Lung (tissue), 11 donors: ENCODE measurements at regions not wholly inside any gene's neighbourhood (a gene's known extent, or its start where the extent isn't known, plus 50 kb on each side); places are given as distances from the start of the nearest gene placed in this dataset.
A peak's percentile ranks its signal among the peaks of the same experiment; 100 is the strongest.

Source experiments
- ATAC-seq: fragments of 200-7000 bp; cut with Tn5 transposase; one replicate; pipeline ENCODE4 v1.9.1; 2020; ENCODE audit warnings: moderate number of reproducible peaks; ENCODE audit not compliant: insufficient read depth, low FRiP score
- DNase-seq, 3 donors: peaks; one replicate each; pipeline ENCODE4 v3.0.0-alpha.2; 2013 to 2017
- H3K27ac ChIP-seq, 2 donors: one replicate each; pipeline ENCODE4 v1.5.1; 2013; ENCODE audit warnings: mild to moderate bottlenecking in 2 of 2, moderate library complexity in 2 of 2, control low read depth in 1 of 2, inconsistent platforms in 1 of 2, low read depth in 1 of 2, low read length in 1 of 2
- H3K27me3 ChIP-seq, 3 donors: one replicate each; pipeline ENCODE4 v1.5.1; 2013; ENCODE audit warnings: low read length in 2 of 3; ENCODE audit not compliant: control insufficient read depth in 3 of 3, insufficient read depth in 3 of 3
- H3K36me3 ChIP-seq, 4 donors: one replicate each; pipeline ENCODE4 v1.5.1; 2013; ENCODE audit warnings: low read length in 4 of 4, mild to moderate bottlenecking in 1 of 4, moderate library complexity in 1 of 4; ENCODE audit not compliant: control insufficient read depth in 4 of 4, insufficient read depth in 4 of 4
- H3K4me1 ChIP-seq, 5 donors: one replicate each; pipeline ENCODE4 v1.5.1; 2013; ENCODE audit warnings: low read length in 5 of 5, mild to moderate bottlenecking in 2 of 5, moderate library complexity in 1 of 5; ENCODE audit not compliant: control insufficient read depth in 5 of 5, insufficient read depth in 5 of 5
- H3K4me3 ChIP-seq: one replicate; pipeline ENCODE4 v1.5.1; 2013; ENCODE audit warnings: mild to moderate bottlenecking, control low read depth, moderate library complexity
- H3K9ac ChIP-seq, 2 donors: one replicate each; pipeline ENCODE4 v1.5.1; 2013; ENCODE audit warnings: low read length in 2 of 2, control low read depth in 1 of 2; ENCODE audit not compliant: insufficient read depth in 1 of 2
- H3K9me3 ChIP-seq, 4 donors: one replicate each; pipeline ENCODE4 v1.5.1; 2013; ENCODE audit warnings: low read length in 3 of 4, mild to moderate bottlenecking in 1 of 4, moderate library complexity in 1 of 4; ENCODE audit not compliant: control insufficient read depth in 4 of 4, insufficient read depth in 3 of 4
- WGBS, 2 donors: extraction: QIAGEN DNeasy Blood & Tissue Kit; methylation state at CpG; one replicate each; pipeline ENCODE4 v1.1.7; 2013; 5-methylcytosine and 5-hydroxymethylcytosine counted together
- TF ChIP-seq, protein P1 (sequence below): IDR thresholded peaks from 2 replicates; pipeline ENCODE4 v1.5.1; 2012; ENCODE audit warnings: mild to moderate bottlenecking; ENCODE audit errors: control extremely low read depth, extremely low read depth
- donor health status: control.
- donor health status: control.
- donor health status: Bipolar disorder and iron deficiency.
- donor health status: healthy.
- donor health status: DM: yes; HTN: yes; CAD: no.

DNA sequence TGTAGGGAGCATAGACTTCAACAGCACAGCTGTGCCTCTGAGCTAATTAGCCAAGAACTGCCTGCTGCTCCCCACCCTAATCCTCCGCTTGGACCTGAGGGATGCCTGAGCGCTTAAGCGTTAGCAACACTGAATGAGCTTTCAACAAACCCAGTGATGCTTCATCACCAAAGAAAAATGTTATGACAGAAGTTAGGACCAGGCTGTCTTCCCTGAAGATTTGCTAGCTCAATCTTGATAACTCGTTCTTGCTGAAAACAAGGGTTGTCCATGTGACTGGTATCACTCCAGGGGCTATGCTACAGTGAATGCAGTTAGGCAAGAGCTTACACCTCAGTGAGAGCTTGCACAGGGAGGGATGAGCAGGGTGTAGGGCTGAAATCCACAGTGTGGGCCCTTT lies 190.7 kb upstream of the SIX2 start:
- Histone ChIP-seq H3K4me1 (no peaks in the 10 kb centered on the region), H3K9me3 (peaks cover 0 to 5% (median 2%) of the 10 kb centered on the region in 4 donors), H3K4me3 (no peak overlapping the region), H3K27me3 (no peaks in the 10 kb centered on the region), H3K36me3 (no peaks in the 10 kb centered on the region), H3K9ac (no peak overlapping the region), H3K27ac (no peak overlapping the region)
- no peak for ATAC-seq
- 79 to 90% methylated on average over 4 of the region's 4 CpGs for WGBS, 2 donors
- DNase-seq, result no peak
- TF ChIP-seq, protein P1, sequence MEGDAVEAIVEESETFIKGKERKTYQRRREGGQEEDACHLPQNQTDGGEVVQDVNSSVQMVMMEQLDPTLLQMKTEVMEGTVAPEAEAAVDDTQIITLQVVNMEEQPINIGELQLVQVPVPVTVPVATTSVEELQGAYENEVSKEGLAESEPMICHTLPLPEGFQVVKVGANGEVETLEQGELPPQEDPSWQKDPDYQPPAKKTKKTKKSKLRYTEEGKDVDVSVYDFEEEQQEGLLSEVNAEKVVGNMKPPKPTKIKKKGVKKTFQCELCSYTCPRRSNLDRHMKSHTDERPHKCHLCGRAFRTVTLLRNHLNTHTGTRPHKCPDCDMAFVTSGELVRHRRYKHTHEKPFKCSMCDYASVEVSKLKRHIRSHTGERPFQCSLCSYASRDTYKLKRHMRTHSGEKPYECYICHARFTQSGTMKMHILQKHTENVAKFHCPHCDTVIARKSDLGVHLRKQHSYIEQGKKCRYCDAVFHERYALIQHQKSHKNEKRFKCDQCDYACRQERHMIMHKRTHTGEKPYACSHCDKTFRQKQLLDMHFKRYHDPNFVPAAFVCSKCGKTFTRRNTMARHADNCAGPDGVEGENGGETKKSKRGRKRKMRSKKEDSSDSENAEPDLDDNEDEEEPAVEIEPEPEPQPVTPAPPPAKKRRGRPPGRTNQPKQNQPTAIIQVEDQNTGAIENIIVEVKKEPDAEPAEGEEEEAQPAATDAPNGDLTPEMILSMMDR, result no peak

DNA sequence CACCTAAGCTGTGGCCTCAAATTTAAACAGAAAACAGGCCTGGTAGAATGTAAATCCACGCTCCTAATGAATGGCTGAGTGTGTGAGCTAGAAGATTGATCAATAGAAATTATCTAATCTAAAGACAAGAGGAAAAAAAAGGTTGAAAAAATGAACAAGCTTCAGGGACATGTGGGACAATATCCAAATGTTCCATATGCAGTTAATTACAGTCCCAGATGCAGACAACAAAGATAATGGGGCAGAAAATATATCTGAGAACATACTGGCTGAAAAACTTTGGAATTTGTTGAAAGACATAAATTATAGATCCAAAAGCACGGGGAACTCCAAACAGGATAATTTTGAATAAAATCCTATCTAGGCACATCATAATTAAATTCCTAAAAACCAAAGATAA lies 186.7 kb upstream of the SIX2 start:
- TF ChIP-seq, protein P1, result no peak
- DNase-seq, result no peak

DNA sequence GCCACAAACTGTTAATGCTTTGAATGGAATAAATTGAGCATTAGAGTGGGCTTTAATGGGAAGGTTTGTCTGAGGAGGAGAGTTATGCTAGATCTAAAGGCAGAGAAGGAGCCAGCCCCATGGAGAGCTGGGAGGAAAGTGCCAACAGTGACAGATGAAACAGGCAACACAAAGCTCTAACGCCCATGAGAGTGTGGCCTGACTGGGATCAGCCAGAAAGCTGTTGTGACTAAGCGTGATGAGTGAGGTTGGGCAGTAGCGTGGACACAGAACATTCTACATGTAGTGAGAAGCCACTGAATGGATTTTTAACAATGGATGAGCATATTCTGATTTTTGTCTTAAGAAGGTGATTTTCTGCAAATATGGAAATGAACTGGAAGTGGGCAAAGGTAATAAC lies 185.3 kb upstream of the SIX2 start:
- no peaks in the 10 kb centered on the region for H3K9me3 ChIP-seq
- TF ChIP-seq, protein P1, result no peak
- no peaks in the 10 kb centered on the region for H3K36me3 ChIP-seq
- 87 to 88% methylated on average over 3 of the region's 3 CpGs for WGBS, 2 donors
- peaks cover 0 to 31% (median 12%) of the 10 kb centered on the region in 5 donors for H3K4me1 ChIP-seq
- H3K4me3 ChIP-seq, result no peak overlapping the region
- DNase-seq, result no peak
- no peaks in the 10 kb centered on the region for H3K27me3 ChIP-seq
- H3K9ac ChIP-seq, result no peak overlapping the region
- no peak for ATAC-seq
- H3K27ac ChIP-seq, result no peak overlapping the region

More for the DNA sequence above, 186.7 kb upstream of the SIX2 start:
- 81 to 86% methylated on average over 2 of the region's 2 CpGs for WGBS, 2 donors
- H3K9ac ChIP-seq, result no peak overlapping the region
- peaks cover 0 to 24% (median 11%) of the 10 kb centered on the region in 5 donors for H3K4me1 ChIP-seq
- H3K36me3 ChIP-seq, result no peaks in the 10 kb centered on the region
- no peak overlapping the region for H3K4me3 ChIP-seq
- no peaks in the 10 kb centered on the region for H3K27me3 ChIP-seq
- ATAC-seq, result no peak
- no peak overlapping the region for H3K27ac ChIP-seq
- peaks cover 0 to 5% (median 0%) of the 10 kb centered on the region in 4 donors for H3K9me3 ChIP-seq

DNA sequence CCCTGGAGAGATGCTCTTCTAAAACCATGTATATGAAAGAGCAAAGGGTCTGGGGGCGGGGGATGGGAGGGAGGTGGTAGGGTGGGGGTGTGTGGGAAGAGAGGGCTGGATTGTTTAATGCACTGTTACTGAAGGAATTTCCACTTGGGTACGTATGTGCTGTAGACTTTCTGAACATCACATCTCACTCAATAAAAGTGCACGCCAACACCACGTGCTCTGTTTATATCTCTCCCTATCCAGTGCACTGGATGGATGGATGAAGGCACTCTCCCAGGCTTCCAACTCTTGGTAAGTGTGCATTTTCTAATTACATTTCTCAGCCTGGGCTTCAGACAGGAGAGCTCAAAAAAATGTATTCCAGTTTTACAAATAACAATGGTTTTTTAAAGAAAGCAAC lies 184.3 kb upstream of the SIX2 start:
- Histone ChIP-seq H3K4me3 (no peak overlapping the region), H3K9ac (no peak overlapping the region), H3K27me3 (no peaks in the 10 kb centered on the region), H3K9me3 (no peaks in the 10 kb centered on the region), H3K4me1 (peaks cover 0 to 31% (median 12%) of the 10 kb centered on the region in 5 donors), H3K36me3 (no peaks in the 10 kb centered on the region), H3K27ac (no peak overlapping the region)
- peak in 2 of 3 donors; percentile 60 to 69 for DNase-seq
- ATAC-seq, result no peak
- TF ChIP-seq, protein P1, result no peak
- WGBS, 2 donors, result 72 to 83% methylated on average over 4 of the region's 4 CpGs
